ENCODE measurements at regions not wholly inside any gene's neighbourhood (a gene's known extent, or its start where the extent isn't known, plus 50 kb on each side); places are given as distances from the start of the nearest gene placed in this dataset.
"Not testable (repeated sequence)": the region's sequence is repeated elsewhere in the genome, so short reads cannot be mapped to it uniquely, and the experiment has no call there.

DNA sequence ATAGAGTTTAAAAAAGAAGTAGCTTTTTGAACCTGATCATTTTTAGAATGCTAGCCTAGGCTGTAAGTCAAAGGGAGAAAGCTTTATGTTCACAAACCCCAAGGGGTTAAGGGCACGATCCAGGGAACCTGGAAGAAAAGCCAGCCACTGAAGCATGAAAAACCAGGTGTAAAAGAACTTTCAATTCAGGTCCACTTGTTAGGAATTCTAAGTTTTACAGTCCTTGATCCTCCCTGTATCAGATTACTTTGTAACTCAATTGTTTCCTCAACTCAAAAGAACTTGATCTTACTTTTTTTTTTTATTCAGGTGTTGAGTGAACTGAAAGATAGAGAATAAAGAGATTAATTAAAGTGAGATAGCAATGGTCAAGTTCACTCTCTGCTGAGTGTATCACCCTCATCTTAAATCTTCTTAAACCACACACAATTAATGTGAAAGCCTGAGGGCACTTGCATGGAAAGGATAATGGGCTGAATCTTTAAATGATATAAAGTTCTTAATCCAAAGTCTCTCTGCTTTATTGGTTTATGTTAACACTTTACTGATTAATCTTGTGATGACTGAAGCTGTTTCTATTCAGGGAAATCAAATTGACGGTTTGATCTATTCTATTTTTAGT, 672.2 kb upstream of the LRRN3 start:
- DNase-seq: no peak

DNA sequence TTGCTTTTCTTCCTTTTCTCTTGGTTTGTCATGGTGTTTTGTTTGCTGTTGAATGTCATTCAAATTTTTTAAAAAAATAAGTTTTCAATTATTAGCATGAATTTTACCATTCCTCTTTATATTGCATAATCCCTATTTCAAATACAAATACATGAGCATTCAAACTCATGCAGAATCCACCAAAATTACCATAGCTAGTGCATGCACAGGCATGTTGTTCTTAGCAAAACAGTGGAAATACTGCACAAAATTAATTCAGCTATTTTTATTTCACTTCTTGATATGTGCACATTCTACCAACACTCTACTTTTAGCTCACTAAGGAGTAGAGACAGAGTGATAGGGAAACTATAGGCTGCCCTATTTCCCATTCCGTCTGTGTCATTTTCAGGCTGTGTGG, 670.1 kb upstream of the LRRN3 start:
- no peak for DNase-seq

DNA sequence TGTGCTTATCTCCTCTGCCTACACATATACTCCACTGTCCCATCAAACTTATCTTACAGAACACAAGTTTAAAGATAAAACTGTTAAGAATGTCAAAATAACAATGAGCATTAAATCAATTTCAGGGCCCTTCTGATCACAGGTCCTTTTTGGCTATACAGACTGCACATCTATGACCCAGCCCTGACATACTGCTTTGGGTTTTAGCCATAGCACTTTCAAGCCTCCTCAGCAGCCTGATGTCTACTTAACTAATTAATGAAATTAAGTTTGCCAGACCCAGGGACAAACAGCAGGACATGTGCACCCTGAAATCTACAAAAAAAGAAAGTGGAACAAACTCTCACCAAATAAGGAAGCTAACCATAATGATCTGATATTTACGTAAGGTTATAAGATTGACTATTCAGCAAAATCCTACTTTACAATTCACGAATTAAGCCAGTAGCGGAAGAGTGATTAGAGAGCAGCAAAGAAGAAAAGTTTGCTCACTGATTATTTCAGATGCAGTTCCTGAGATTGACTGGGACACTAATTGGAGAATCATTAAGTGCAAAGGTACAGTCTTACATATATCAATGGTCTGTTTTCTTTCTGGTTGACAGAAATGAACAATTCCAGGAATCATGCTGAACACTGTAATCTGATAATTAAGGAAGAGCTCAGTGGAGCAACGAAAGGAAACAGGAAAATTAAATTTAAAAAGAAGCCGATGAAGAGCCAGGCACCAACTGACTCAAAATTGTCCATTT, 669.3 kb upstream of the LRRN3 start:
- no peak for DNase-seq

GRCh38 chr7:110432061-110432553, 658.8 kb upstream of the LRRN3 start:
- DNase-seq: no peak

DNA sequence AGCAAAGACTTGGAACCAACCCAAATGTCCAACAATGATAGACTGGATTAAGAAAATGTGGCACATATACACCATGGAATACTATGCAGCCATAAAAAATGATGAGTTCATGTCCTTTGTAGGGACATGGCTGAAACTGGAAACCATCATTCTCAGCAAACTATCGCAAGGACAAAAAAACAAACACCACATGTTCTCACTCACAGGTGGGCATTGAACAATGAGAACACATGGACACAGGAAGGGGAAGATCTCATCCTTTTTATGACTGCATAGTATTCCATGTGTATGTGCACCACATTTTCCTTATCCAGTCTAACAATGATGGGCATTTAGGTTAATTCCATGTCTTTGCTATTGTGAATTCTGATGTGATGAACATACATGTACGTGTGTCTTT, 652.0 kb upstream of the LRRN3 start:
- DNase-seq: not testable (repeated sequence)

DNA sequence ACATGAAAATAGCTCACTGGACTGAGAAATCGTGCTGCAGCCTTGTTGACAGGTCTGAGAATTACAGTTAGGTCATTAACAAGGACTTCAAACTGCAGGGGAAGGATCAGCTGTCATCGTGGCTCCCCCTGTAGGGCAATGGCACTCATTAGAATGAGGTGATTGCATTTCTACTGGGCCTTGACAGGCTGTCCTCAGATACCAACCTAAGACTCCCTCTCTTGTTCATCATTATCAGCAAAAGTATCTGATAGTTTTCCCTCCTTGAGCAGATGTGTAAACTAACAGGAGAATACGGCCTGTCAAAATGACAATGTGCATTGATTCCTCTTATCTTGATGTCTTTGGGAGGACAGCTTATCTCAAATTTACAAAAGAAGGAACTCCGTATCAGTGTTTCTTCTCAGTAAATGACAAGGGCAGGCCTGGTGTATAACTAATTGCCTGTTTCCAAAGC, 648.5 kb upstream of the LRRN3 start:
- peak; percentile 19 to 20 for DNase-seq

GRCh38 chr7:110446658-110447057, 644.3 kb upstream of the LRRN3 start:
- DNase-seq: no peak

GRCh38 chr7:110448918-110449317, 642.0 kb upstream of the LRRN3 start:
- DNase-seq: no peak

DNA sequence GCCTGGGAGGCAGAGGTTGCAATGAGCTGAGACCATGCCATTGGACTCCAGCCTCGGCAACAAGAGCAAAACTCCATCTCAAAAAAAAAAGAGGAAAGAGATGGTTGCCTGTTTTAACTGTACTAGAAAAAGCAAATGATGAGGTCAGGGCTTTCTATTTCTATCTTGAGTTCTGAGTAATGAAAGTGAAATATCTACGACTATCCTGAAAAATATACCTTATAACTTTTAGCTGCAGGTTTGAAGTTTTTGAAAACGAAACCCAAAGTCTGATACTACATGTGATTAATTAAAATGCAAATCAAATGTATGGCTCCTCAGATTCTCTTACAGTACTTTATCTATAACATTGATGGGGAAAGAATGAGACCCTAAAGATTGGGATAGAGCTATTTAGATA, 636.2 kb upstream of the LRRN3 start:
- DNase-seq: no peak

DNA sequence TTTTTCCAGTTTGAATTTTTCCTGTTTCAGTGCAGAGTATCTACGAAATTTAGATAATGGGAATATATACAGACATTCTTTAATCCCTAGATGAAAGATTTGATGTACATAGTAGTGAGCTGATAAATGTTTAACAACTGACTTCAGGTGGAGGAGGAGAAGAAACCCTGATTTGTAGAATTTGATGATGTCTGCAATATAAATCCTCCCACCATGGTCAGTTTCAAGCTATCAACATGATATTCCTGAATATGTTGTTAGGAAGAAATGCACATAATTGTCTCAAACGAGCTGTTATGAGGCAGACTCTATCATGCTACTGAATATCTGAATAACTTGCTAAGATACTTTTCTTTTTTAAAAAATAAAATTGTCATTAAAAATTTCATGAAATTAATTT, 629.3 kb upstream of the LRRN3 start:
- no peak for DNase-seq

GRCh38 chr7:110470420-110470819, 620.5 kb upstream of the LRRN3 start:
- DNase-seq: no peak

GRCh38 chr7:110472419-110472818, 618.5 kb upstream of the LRRN3 start:
- DNase-seq: not testable (repeated sequence)

DNA sequence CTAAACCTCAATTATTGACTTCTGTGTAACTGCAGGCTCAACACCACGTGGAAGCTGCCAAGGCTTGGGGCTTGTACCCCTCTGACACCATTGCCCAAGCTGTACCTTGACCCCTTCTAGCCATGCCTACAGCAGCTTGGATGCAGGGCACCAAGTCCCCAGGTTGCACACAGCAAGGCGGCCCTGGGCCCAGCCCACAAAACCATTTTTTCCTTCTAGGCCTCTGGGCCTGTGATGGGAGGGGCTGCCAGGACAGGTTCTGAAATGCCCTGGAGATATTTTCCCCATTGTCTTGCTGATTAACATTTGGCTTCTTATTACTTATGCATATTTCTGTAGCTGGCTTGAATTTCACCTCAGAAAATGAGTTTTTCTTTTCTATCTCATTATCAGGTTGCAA, 610.0 kb upstream of the LRRN3 start:
- DNase-seq: no peak

GRCh38 chr7:110483553-110483952, 607.4 kb upstream of the LRRN3 start:
- no peak for DNase-seq

DNA sequence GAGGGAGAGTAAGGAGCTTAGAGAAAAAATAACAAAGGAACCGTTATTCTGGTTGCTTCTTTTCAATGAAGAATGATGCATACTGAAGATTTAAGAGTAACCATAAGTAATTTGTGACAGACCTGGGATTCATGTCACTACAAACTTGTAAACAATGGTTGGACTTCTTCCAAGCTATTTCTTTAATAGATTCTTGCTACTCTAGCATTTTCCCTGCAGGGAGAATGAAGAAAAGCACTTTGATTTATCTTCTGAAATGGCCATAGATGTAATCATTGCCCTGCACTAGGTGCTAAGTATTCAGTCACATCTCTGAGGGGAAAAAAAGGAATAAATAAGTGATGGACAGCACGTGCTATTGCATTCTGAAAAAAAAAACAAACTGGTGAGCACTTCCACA, 606.6 kb upstream of the LRRN3 start:
- DNase-seq: no peak

DNA sequence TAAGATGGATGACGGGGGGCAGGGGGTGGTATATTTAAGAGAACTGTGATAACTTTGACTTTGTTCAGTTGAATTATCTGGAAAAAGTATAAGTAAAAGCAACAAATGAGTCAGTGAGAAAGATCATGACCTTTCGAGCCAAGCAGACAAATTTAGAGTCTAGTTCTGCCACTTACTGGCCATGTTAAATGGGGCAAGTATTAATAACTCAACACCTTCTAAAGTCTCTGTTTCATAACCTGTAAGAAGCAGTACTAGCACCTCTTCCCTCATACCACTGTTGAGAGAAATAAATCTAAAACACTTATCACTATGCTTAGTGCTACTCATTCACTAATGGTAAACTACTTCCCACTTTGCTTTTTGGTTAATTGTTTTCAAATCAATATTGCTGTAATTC, 604.4 kb upstream of the LRRN3 start:
- DNase-seq: no peak

- no peak for DNase-seq
Measured at GRCh38 chr7:110502888-110503465, 588.0 kb upstream of the LRRN3 start.

DNA sequence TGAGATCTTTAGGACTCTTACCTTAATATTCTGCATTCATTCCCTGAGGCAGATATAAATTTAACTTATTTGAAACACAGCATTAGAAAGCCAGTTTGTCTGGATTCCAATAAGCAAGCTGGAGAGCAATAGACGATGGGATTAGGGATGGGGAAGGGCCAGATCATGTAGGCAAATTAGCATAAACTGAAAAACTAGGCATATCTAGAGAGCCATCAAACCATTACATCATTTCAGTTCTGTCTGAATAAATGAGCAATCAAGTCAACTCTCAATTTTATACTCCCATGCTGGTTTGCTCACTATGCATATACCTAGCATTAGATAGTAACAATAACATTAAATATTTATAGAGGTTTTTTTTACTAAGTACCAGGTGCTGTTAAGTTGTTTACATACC, 583.6 kb upstream of the LRRN3 start:
- no peak for DNase-seq

DNA sequence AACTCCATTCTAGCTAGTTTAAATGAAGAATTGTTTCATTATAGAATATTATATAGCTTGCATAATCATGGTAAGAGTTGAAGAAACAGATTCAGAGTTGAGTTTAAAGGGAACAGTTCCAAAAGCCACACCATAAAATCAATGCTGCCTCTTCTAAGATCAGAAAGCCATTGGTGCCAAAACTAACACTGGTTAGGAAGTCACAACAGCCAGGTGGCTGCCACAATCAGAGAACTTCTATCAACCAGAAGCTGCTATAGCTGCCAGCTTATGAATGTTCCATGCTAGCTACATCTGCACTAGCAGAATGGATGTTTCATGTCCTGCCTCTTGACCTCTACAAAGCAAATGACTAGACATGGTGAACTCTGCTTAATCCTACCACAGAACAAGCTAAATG, 583.1 kb upstream of the LRRN3 start:
- DNase-seq: no peak

DNA sequence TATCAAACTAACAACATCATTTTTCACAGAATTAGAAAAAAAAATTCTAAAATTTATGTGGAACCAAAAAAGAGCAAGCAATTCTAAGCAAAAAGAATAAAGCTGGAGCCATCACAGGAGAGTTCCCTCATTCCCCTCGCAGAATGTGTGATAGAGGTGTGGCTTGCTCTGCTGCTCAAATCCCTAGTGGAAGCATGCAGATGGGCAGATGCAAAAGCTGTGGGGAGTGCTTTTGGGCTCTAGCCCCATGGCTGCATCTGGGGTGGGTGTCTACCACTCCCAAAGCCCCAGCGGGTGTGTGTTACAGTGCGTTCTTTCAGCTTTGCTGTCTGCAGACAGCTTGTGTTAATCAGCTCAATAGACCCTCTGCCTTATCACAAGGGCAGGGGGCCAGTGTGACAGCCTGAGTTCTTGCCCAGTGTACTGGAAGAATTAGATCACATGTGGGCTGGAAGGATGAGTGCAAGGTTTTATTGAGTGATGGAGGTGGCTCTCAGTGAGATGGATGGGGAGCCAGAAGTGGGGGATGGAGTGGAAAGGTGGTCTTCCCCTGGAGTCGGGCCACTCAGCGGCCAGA, 575.9 kb upstream of the LRRN3 start:
- not testable (repeated sequence) for DNase-seq

- DNase-seq: no peak
Measured at GRCh38 chr7:110519851-110520250, 571.1 kb upstream of the LRRN3 start.

GRCh38 chr7:110521357-110521911, 569.5 kb upstream of the LRRN3 start:
- DNase-seq: no peak

- DNase-seq: no peak
Measured at GRCh38 chr7:110522061-110522760, 568.7 kb upstream of the LRRN3 start.
